ENCODE measurements at regions not wholly inside any gene's neighbourhood (a gene's known extent, or its start where the extent isn't known, plus 50 kb on each side); places are given as distances from the start of the nearest gene placed in this dataset.

DNA sequence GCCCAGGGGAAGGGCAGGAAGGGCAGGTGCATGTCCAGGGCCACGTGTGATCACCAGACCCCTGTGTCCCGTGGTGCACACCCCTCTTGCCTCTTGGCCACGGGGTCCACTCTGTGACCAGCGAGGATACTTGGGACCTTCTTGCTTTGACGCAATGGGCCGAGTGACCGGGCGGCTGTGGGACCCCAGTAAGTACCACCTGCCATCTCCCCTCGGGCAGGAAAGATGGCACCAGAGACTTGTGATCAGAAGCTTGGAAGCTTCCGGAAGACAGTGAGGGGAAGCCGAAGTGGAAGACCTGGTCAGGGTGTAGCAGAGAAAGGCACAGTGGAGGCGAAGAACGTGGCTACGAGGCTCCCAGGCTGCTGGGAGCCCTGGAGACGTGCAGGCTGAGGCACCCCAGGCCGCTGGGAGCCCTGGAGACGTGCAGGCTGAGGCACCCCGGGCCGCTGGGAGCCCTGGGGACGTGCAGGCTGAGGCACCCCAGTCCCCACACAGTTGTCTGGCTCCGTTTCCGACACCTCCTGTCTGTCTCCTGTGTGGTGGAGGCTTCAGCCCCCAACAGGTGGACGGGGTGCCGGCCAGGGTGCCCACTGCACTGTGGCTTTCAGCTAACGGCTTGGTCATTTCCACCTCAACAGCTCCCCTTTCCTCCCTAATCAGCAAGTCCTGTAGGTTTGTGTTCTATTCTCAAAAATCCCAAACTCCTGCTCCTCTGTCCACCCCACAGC lies 663.5 kb downstream of the BRD1 start:
- Histone ChIP-seq H3K27ac (ENCODE audit: extremely low read depth, low read depth, low read length) (no peak overlapping the region), H3K36me3 (ENCODE audit: control insufficient read depth in 2 of 2, insufficient read depth in 1 of 2, low read length in 2 of 2) (no peaks in the 10 kb centered on the region), H3K4me3 (ENCODE audit: low read depth, low read length) (no peak overlapping the region), H3K9me3 (ENCODE audit: control insufficient read depth, insufficient read depth, low read depth, low read length) (no peaks in the 10 kb centered on the region), H3K4me1 (ENCODE audit: control insufficient read depth, insufficient read depth, low read length) (no peaks in the 10 kb centered on the region)
- POLR2A ChIA-PET = no interaction called here
- TF ChIP-seq ZNF404 (tag by site-specific recombination; IDR thresholded peaks at IDR 0.05) (no peak), KLF8 (tag by site-specific recombination; IDR thresholded peaks at IDR 0.05) (no peak), ZBTB7A (tag by site-specific recombination; IDR thresholded peaks at IDR 0.05; ENCODE audit: low read depth) (no peak), SALL2 (tag by site-specific recombination; IDR thresholded peaks at IDR 0.05; ENCODE audit: borderline replicate concordance) (no peak), ZNF777 (tag by site-specific recombination; IDR thresholded peaks at IDR 0.05; ENCODE audit: borderline replicate concordance) (no peak), ZFP69B (tag by site-specific recombination; IDR thresholded peaks at IDR 0.05) (no peak), MEIS1 (CRISPR knock-in tag; IDR thresholded peaks at IDR 0.05; ENCODE audit: borderline replicate concordance) (no peak), ZSCAN16 (tag by site-specific recombination; IDR thresholded peaks at IDR 0.05) (no peak)
- TF ChIP-seq, protein P1, sequence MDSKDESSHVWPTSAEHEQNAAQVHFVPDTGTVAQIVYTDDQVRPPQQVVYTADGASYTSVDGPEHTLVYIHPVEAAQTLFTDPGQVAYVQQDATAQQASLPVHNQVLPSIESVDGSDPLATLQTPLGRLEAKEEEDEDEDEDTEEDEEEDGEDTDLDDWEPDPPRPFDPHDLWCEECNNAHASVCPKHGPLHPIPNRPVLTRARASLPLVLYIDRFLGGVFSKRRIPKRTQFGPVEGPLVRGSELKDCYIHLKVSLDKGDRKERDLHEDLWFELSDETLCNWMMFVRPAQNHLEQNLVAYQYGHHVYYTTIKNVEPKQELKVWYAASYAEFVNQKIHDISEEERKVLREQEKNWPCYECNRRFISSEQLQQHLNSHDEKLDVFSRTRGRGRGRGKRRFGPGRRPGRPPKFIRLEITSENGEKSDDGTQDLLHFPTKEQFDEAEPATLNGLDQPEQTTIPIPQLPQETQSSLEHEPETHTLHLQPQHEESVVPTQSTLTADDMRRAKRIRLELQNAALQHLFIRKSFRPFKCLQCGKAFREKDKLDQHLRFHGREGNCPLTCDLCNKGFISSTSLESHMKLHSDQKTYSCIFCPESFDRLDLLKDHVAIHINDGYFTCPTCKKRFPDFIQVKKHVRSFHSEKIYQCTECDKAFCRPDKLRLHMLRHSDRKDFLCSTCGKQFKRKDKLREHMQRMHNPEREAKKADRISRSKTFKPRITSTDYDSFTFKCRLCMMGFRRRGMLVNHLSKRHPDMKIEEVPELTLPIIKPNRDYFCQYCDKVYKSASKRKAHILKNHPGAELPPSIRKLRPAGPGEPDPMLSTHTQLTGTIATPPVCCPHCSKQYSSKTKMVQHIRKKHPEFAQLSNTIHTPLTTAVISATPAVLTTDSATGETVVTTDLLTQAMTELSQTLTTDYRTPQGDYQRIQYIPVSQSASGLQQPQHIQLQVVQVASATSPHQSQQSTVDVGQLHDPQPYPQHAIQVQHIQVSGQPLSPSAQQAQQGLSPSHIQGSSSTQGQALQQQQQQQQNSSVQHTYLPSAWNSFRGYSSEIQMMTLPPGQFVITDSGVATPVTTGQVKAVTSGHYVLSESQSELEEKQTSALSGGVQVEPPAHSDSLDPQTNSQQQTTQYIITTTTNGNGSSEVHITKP (tag by site-specific recombination; IDR thresholded peaks at IDR 0.05) = no peak
- TF ChIP-seq, protein P2, sequence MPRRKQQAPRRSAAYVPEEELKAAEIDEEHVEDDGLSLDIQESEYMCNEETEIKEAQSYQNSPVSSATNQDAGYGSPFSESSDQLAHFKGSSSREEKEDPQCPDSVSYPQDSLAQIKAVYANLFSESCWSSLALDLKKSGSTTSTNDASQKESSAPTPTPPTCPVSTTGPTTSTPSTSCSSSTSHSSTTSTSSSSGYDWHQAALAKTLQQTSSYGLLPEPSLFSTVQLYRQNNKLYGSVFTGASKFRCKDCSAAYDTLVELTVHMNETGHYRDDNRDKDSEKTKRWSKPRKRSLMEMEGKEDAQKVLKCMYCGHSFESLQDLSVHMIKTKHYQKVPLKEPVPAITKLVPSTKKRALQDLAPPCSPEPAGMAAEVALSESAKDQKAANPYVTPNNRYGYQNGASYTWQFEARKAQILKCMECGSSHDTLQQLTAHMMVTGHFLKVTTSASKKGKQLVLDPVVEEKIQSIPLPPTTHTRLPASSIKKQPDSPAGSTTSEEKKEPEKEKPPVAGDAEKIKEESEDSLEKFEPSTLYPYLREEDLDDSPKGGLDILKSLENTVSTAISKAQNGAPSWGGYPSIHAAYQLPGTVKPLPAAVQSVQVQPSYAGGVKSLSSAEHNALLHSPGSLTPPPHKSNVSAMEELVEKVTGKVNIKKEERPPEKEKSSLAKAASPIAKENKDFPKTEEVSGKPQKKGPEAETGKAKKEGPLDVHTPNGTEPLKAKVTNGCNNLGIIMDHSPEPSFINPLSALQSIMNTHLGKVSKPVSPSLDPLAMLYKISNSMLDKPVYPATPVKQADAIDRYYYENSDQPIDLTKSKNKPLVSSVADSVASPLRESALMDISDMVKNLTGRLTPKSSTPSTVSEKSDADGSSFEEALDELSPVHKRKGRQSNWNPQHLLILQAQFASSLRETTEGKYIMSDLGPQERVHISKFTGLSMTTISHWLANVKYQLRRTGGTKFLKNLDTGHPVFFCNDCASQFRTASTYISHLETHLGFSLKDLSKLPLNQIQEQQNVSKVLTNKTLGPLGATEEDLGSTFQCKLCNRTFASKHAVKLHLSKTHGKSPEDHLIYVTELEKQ (tag by site-specific recombination; IDR thresholded peaks at IDR 0.05; ENCODE audit: borderline replicate concordance) = no peak
- TF ChIP-seq, protein P3, sequence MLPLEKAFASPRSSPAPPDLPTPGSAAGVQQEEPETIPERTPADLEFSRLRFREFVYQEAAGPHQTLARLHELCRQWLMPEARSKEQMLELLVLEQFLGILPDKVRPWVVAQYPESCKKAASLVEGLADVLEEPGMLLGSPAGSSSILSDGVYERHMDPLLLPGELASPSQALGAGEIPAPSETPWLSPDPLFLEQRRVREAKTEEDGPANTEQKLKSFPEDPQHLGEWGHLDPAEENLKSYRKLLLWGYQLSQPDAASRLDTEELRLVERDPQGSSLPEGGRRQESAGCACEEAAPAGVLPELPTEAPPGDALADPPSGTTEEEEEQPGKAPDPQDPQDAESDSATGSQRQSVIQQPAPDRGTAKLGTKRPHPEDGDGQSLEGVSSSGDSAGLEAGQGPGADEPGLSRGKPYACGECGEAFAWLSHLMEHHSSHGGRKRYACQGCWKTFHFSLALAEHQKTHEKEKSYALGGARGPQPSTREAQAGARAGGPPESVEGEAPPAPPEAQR (tag by site-specific recombination; IDR thresholded peaks at IDR 0.05) = no peak
- CTCF ChIA-PET = no interaction called here

DNA sequence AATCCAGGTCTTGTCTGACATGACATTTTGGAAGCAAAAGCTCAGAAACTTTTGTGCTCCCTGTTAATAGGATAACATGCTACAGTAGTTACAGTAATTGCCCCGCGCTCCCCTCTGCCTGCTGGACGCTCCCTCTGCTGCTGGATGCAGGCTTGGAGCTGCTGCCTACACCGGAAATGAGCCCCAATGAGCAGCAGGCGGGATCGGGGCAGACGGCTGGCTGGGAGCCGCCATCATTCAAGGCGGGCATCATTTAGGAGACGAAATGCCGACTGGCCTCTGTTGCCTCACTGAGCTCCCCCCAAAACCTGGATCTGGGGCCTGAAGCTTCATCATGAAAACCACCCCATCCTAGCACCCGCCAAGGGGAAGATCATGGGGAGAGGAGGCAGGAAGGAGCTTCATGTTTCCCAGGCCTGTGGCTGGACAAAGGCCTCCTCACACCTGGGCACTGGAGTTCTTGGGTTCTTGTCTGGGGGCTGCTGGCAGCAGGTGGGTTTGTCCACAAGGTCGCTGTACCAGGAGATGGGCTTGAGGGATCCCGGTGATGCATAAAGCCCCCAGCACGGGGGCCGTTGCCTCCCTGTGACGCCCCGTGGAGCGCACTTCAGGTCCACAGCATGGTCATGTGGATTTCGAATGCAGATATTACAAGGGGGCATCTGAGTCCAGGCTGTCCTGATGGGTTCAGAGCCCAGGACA lies 664.3 kb downstream of the BRD1 start:
- Histone ChIP-seq H3K4me3 (ENCODE audit: low read depth, low read length) (no peak overlapping the region), H3K9me3 (ENCODE audit: control insufficient read depth, insufficient read depth, low read depth, low read length) (no peaks in the 10 kb centered on the region), H3K4me1 (ENCODE audit: control insufficient read depth, insufficient read depth, low read length) (no peaks in the 10 kb centered on the region), H3K27ac (ENCODE audit: extremely low read depth, low read depth, low read length) (no peak overlapping the region), H3K36me3 (ENCODE audit: control insufficient read depth in 2 of 2, insufficient read depth in 1 of 2, low read length in 2 of 2) (no peaks in the 10 kb centered on the region)
- TF ChIP-seq ZXDB (tag by site-specific recombination; IDR thresholded peaks at IDR 0.05) (no peak), ZNF785 (tag by site-specific recombination; IDR thresholded peaks at IDR 0.05) (no peak), ZNF561 (tag by site-specific recombination; IDR thresholded peaks at IDR 0.05; ENCODE audit: borderline replicate concordance) (no peak), ZNF2 (tag by site-specific recombination; IDR thresholded peaks at IDR 0.05) (no peak), ZNF529 (tag by site-specific recombination; IDR thresholded peaks at IDR 0.05; ENCODE audit: insufficient replicate concordance) (no peak), HOXD13 (CRISPR knock-in tag; IDR thresholded peaks at IDR 0.05; ENCODE audit: borderline replicate concordance) (no peak), ZBTB7A (tag by site-specific recombination; IDR thresholded peaks at IDR 0.05; ENCODE audit: low read depth) (no peak), ZNF292 (tag by site-specific recombination; IDR thresholded peaks at IDR 0.05; ENCODE audit: borderline replicate concordance, low read depth) (no peak), YY1 (tag by site-specific recombination; IDR thresholded peaks at IDR 0.05) (no peak), ZNF48 (tag by site-specific recombination; IDR thresholded peaks at IDR 0.05) (no peak)
- POLR2A ChIA-PET = no interaction called here
- CTCF ChIA-PET = no interaction called here
